GM18907 (cell line): ENCODE measurements at regions not wholly inside any gene's neighbourhood (a gene's known extent, or its start where the extent isn't known, plus 50 kb on each side); places are given as distances from the start of the nearest gene placed in this dataset.
"Not testable (repeated sequence)": the region's sequence is repeated elsewhere in the genome, so short reads cannot be mapped to it uniquely, and the experiment has no call there.

Experiments
- ATAC-seq: cut with Tn5 transposase; IDR thresholded peaks from one replicate; pipeline ENCODE4 v1.9.1; 2021; ENCODE audit warnings: mild to moderate bottlenecking, moderate library complexity; ENCODE audit not compliant: unreplicated experiment

DNA sequence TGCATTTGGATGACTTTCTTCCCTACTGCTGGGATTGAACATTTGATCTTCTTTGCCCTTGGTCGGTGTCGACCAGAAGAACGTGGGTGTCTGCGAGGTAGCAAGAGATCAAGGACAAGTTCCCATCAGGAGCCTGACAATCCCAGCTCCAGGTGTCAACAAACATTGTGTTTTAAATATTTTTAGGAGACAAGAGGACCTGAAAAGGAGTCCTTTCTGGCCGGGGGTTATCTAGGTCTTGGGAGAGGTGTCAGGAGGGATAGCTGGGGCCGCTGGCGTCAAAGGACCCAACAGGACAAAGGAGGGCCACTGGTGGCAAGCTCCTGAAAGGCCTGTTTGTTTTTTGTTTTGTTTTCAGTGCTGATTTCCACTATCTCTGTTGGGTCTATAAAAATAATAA, 308.4 kb upstream of the ERCC4 start:
- ATAC-seq: no peak

DNA sequence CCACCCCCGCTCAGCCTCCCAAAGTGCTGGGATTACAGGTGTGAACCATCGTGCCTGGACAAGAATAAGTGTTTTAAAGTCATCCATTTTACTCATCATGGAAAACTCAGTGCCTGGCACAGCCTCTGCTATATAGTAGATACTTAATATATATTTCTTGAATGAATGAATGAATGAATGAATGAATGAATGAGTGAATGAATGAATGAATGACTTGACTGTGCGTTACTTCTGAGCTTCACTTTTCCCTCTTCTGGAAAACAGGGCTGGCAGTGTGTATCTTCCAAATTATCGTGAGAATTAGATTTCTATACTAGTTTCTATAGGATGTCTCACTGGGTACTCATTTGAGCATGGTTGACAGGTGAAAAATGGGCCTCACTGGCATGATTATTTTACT, 307.3 kb upstream of the ERCC4 start:
- ATAC-seq: no peak

DNA sequence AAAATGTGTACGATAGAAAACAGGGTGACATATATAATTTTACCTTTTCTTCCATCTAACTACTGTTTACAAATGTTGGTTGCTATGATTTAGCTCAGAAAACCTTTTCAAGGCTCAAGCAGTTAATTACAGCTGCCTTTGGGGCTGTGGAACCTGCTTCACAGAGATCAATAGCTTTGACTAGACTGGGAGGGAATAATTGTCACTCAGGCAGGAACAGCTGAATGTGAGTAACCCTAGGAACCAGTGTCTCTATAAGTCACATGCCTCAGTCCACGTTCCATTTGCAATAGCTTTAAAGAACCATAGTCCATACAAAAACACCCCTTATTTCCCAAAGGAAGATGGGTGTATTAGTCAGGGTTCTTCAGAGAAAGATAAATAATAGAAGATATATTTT, 306.8 kb upstream of the ERCC4 start:
- ATAC-seq: no peak

DNA sequence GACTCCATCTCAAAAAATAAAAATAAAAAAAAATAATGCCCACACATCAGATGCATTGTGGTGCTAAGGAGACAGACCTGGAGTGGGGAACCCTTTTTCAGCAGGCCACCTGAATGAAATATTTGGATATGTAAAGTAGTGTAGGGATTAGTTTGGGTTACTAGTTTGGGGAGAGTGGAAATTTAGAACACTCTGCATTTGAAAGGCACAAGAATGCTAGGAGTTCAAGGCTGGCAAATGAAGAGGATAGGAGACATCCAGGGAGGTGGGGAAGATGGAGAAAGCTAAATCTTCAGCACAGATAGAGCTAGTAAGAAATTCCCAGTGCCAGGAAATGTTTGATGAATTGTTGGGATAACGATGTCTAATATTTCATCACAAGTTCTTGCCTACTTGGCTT, 298.3 kb upstream of the ERCC4 start:
- no peak for ATAC-seq

DNA sequence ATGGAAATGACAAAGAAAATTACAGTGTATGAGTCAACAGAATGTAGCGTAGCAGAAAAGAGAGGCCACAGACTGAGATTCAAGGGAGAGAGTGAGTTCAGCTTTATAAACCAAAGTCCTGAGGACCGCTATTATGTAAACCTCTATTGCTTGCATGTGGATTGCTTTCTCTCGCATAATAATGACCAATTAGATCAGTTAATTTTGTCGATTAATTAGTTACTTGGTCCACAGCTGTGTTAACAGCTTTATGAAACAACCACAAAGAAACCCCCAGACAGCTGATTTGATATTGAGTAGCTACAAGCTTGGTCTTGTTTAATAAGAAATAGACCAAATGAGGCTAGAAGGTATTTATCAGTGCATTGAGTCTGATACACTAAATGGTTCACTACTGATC, 291.8 kb upstream of the ERCC4 start:
- no peak for ATAC-seq

DNA sequence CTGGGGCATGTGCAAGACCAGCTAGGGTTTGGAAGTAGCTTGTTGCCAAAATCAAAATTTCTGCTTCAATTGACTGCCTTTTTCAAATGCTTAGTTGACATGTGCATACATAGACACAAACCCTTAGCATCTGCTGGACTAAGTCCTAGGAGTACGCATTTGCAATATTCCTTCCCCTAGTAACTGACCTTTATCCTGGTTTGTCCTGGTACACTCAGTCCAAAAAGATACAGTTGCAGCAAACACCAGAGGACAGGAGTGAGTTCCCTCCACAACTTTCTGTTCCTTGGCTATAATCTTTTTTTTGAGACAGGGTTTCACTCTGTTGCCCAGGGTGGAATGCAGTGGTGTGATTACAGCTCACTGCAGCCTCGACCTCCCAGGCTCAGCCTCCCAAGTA, 290.2 kb upstream of the ERCC4 start:
- no peak for ATAC-seq

DNA sequence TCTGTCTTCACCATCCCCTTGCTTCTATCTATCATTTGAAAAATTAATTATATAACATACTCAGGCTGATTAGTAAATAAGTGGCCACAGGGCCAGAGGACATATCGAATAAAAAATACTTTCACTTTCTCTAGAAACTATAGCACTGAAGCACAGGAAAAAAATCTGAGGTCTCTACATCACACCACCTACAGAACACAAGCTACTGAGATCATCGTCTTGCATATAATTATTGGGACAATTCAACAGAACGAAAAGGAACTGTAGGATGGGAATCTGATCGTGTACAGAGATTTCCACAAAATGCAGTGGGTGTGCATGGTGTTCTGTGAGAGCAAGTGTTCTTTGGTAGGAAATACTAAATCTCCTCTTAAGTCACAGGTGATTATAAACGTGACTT, 289.6 kb upstream of the ERCC4 start:
- ATAC-seq: no peak

DNA sequence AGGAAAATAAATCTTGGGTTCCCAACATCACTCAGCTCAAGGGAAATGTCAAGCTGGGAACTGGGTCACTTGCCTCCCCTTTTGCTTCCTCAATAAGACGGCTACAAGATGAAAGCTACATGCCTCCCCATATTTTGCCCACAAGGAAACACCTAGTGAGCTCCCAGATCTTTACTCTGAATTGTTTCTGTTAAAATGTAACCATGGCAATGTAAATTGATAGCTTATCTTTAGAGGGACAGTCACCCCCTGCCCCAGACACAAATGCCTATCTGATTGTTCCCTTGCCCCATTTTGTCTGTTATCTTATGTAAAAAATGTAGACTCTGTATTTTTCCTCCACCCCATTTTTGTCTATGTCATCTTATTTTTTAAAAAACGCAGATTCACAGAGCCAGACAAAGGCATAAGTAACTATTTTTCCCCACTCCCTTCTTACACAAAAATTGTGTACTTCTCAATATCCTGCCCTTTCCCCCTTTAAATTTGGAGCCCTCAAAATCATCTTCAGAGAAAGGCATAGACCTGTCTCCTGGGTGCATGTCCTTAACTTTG, 288.7 kb upstream of the ERCC4 start:
- ATAC-seq: no peak

DNA sequence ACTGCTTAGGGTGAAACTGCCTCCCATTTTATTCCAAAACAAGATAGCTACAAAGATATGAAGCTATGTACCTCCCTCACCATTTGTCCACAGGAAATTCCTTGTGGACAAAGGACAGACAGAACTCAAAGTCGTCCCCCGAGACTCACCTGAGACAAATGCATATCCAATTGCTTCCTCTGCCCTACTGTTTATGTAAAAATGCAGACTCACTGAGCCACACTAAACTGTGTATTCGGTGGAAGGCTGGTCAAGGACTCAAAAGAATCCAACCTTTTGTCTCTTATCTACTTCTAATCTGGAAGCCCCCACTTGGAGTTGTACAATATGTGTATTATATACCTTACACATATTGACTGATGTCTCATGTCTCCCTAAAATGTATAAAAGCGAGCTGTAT, 288.0 kb upstream of the ERCC4 start:
- ATAC-seq: no peak

DNA sequence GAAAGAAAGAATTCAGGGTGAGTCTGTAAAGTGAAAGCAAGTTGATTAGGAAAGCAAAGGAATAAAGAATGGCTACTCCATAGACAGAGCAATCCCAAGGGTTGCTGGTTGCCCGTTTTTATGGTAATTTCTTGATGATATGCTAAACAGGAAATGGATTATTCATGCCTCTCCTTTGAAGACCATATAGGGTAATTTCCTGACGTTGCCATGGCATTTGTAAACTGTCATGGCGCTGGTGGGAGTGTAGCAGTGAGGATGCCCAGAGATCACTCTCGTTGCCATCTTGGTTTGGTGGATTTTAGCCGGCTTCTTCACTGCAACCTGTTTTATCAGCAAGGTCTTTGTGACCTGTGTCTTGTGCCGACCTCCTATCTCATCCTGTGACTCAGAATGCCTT, 287.4 kb upstream of the ERCC4 start:
- not testable (repeated sequence) for ATAC-seq

DNA sequence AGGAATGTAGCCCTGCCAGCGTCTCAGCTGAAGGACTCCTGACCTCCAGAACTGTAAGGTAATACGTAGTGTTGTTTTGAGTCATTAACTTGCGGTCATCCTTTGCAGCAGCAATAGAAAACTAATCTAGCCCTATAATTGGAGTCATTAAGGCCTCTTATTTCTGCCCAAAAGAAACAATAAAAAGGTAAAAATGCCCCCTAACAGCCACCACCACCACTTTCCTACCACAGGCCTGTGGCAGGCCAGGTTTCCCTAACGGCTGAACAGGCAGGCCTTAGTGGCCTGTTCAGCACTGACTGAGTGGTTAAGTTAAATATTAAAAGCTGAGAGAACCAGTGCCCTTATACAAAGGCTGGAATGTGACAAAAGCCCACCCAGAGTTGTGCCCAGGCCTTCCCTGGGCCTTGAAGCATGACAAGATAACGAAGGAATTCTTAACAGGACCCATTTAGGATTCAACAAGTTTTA, 286.5 kb upstream of the ERCC4 start:
- ATAC-seq: no peak

DNA sequence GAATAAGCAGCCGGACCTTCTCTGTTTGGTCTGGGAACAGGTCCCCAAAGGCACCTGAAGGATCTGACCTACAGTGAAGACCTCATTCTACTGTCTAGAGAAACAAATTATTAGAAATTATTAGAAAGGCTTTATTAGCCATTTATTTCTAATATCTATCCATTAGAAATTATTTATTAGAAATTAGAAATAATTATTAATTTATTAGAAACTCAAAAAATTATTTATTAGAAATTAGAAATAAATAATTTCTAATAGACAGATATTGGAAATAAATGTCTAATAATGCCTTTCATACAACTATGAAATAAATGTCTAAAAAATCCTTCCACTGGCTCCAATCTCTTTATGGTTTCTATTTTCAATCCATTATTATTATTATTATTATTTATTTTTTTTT, 285.7 kb upstream of the ERCC4 start:
- no peak for ATAC-seq

DNA sequence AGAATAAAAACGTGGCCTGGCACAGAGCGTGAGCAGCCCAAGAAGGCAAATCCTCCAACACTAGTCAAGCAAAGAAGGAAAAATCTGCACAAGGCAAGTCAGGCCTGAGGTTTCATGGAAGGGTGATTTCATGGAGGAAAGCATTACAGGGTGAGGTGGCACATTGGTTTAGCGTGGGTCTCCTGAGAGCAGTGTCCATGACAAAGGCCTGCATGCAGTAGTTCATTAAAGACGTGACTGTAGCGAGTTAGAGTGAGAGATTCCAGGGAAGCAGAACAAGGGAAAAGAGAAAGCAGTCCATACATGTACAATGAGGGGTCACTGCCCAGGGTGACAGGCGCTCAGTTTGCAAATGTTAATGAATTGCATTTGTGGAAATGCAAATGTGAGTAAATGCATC, 285.0 kb upstream of the ERCC4 start:
- no peak for ATAC-seq

DNA sequence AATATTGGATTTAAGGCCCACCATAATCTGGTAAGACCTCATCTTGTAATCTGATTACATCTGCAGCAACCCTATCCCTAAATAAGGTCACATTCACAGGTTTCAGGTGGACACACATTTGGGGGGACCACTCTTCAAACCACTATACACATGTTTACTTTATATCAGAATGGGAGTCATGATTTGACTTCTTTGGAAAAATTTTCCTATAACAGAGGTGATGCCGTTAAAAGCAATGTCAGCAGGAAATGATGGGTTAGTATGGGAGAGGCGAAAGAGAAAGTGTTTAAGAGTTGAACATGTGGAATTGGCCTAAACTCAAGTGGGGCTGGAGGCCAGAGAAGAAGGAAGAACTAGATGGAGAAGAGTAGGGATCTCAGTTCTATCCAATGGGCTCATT, 281.7 kb upstream of the ERCC4 start:
- ATAC-seq: no peak

DNA sequence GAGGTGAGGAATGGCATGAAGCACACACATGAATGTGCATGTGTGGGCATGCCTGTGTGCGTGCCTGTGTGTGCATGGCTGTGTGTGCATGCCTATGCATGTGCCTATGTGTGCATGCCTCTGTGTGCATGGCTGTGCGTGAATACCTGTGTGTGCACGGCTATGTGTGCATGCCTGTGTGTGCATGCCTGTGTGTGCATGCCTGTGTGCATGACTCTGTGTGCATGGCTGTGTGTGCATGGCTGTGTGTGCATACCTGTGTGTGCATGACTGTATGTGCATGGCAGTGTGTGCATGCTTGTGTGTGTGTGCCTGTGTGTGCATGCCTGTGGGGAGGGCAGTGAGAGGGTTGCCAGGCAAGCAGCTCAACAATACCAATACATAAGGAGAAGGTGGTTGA, 276.5 kb upstream of the ERCC4 start:
- ATAC-seq: no peak

DNA sequence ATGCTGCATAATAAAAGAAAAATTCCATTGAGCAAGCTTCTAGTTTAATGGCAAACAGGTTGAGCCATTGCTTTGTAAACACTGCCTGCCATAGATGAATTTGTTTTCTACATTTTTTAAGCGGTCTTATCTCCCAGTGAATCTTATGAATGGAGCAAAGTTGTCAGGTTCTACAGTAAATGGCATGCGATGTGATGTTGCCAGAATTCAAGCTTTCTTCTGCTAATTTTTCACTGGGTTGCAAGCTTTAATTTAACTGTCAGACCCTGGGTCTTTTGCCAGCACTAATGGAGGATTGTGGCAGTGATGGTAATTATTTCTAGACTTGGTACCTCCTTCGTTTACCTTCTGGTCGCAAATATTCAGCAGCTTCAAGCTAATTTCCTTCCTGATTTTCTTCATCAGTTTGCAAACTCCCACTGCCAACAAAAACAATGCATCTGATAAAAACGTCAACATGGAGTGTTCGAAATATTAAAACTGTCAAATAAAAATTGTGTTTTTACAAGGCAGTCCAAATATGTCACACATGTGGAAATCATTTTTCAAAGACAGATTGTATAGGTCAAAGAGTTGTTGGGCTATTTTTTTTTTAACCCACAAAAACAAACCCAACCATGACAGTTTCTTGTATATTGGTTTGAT, 274.2 kb upstream of the ERCC4 start:
- ATAC-seq: no peak

DNA sequence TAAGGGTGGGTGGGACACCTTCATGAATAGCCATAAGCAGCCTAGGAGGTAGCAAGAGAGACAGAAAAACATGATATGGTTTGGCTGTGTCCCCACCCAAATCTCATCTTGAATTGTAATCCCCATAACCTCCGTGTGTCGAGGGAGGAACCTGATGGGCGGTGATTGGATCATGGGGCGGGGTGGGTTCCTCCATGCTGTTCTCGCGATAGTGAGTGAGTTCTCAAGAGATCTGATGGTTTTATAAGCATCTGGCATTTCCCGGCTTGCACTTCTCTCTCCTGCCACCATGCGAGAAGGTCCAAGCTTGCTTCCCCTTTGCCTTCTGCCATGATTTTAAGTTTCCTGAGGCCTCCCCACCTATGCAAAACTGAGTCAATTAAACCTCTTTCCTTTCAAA, 259.1 kb upstream of the ERCC4 start:
- no peak for ATAC-seq

DNA sequence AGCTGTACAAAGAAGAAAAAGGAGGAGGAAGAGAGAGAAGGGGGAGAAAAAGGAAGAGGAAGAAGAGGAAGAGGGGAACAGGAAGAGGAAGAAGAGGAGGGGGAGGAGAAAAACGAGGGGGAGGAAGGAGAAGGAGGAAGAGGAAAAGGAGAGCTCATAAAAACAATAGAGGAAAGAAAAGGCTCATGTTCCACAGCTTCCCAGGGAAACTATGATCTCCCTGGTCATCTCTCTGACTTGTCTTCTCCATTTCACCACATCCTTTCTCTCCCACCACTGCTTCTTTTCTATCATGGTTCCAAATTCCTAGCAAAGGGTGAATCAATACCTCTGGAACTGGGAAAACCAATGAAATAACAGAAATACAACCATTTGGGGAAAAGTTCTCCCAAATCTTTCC, 254.1 kb upstream of the ERCC4 start:
- ATAC-seq: no peak

DNA sequence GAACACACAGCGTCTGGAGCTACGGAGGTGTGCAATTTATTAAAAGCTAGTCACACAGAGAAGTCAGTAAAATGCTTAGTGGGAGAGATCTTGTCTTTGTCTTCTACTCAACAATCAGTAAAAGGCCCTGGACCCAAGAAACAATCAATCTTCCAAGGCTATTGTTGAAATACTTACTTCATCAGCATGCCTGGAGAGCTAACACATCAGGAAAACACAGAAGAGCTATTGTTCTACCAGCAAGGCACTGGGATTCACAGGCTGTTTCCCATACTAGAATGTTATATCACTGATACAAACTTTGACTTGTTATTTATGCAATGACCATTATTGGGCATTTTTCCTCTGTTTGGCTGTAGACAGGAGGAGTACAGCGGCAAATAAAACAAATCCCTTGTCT, 247.8 kb upstream of the ERCC4 start:
- ATAC-seq: no peak

DNA sequence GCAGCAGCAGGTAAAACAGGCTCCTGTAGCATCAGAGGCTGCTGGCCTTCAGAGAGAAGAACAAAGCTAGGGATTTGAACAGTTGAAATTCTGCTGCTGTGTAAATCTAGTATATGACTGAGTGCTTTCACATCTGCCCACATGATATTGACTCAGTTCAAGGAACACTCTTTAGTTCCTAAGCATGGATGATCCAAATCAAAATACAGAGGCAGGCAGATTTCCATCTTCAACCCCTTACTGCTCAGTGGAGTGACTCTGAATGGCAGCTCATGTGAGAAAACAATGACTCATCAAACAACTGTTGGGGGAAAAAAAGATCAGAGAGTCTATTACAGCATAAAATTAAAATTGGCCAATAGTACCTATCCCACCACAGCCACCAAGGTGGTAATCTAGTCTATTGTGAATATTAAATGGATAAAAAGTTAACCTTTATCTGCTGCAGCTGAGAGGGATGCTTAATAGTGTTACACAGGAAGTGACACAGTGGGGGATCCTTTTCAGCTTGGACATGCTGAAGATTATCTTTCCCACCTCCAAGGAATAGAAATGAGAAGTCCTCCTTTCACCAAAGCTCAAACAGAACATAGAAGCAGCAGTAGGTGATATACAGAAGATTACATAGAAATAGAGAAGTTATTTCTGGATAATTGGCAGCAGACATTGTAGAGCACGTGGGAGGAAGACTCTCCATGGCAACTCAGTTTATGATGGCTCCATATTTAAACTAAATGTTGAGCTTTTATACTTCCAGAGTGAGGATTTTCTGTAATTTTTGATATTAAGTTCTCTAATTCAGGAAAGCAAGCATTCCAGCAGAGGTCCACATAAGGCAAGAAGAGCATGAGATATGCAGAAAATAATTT, 239.7 kb upstream of the ERCC4 start:
- no peak for ATAC-seq

DNA sequence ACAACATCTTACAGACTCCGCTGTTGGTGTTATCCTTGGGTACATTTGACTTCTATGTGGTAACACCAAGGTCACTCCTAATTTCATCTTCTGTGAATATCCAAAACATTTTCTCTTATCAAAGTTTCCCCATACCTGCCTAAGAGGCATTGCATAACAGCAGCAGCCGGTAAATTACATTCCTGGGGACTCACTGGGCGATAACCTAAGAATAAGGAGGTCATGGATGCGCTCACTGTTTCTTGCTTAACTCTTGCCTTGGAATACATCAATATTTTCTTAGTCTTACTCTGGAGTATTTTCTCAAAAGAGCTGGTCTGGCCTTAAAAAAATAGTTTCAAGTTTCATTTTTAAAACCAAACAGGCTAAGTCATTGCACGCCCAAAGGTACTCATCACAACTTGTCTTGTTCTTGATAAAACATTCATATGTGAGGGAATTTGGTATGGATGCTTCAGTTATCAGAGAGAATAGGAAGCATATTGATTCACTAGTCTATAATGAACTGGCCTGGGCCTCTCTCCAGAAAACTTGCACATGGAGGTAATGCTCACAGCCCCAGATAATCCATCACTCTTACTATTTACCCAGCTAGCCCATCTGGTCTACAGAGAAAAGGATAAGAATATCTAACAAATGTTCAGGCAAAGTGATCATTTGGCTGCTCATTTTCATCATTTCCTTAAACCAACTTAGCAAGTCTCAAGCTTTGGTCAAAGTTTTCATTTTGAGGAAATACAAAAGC, 235.0 kb upstream of the ERCC4 start:
- no peak for ATAC-seq

DNA sequence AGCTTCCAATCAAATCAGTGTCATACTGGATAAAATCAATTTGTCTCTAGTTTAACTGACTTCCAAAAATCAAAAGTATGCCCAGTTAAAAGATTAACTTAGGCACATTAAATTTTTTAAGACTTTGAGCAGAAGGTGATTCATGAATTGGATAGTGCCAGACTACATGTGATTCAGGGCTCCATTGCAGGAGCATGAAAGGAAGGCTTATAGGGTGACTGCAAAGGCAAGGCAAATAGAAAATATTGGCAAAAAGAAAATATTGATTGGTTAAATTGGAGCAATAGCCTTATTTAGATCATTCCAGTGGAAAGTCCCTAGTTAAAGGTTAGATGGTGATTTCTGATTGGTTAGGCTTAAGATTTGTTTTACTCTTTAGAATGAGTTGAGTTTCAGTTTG, 223.9 kb upstream of the ERCC4 start:
- ATAC-seq: no peak
